ENCODE measurements at regions not wholly inside any gene's neighbourhood (a gene's known extent, or its start where the extent isn't known, plus 50 kb on each side); places are given as distances from the start of the nearest gene placed in this dataset.

GRCh38 chr7:15005672-15006071, 103.1 kb upstream of the DGKB start:
- no peaks in the 10 kb centered on the region for H3K9me3 ChIP-seq
- no peaks in the 10 kb centered on the region for H3K27me3 ChIP-seq
- ATAC-seq (no peak), DNase-seq (no peak)
- no peaks in the 10 kb centered on the region for H3K4me1 ChIP-seq
- intact Hi-C loops (cut with DNase I; ENCODE audit: low total_unique reads) (no loop called here), in situ Hi-C loops (cut with MboI; ENCODE audit: low sequenced_read_pairs in 4 of 4) (no loop called here)
- TF ChIP-seq POLR2A (IDR thresholded peaks at IDR 0.05) (no peak), CTCF (IDR thresholded peaks at IDR 0.05 in 4 of 5, conservative IDR thresholded peaks at IDR 0.05 in 1 of 5) (no peak)
- H3K4me3 ChIP-seq: no peak overlapping the region
- H3K36me3 ChIP-seq: no peaks in the 10 kb centered on the region
- H3K27ac ChIP-seq: no peak overlapping the region

GRCh38 chr7:15000157-15000556, 97.6 kb upstream of the DGKB start:
- no peak for TF ChIP-seq CTCF (IDR thresholded peaks at IDR 0.05 in 4 of 5, conservative IDR thresholded peaks at IDR 0.05 in 1 of 5)
- no peak for TF ChIP-seq POLR2A (IDR thresholded peaks at IDR 0.05)
- Histone ChIP-seq H3K36me3 (no peaks in the 10 kb centered on the region), H3K4me1 (no peaks in the 10 kb centered on the region), H3K9me3 (no peaks in the 10 kb centered on the region), H3K27me3 (no peaks in the 10 kb centered on the region), H3K4me3 (no peak overlapping the region), H3K27ac (no peak overlapping the region)
- DNase-seq (no peak), ATAC-seq (no peak)
- in situ Hi-C loops (cut with MboI; ENCODE audit: low sequenced_read_pairs in 4 of 4): no loop called here
- intact Hi-C loops (cut with DNase I; ENCODE audit: low total_unique reads): no loop called here

- H3K9me3 ChIP-seq: peaks cover 0 to 5% (median 0%) of the 10 kb centered on the region in 3 donors
- intact Hi-C loops (cut with DNase I; ENCODE audit: low total_unique reads) (no loop called here), in situ Hi-C loops (cut with MboI; ENCODE audit: low sequenced_read_pairs in 4 of 4) (no loop called here)
- TF ChIP-seq POLR2A (IDR thresholded peaks at IDR 0.05): no peak
- no peak for TF ChIP-seq CTCF (IDR thresholded peaks at IDR 0.05 in 4 of 5, conservative IDR thresholded peaks at IDR 0.05 in 1 of 5)
- no peaks in the 10 kb centered on the region for H3K4me1 ChIP-seq
- no peak overlapping the region for H3K27ac ChIP-seq
- DNase-seq (no peak), ATAC-seq (no peak)
- no peaks in the 10 kb centered on the region for H3K27me3 ChIP-seq
- H3K36me3 ChIP-seq: no peaks in the 10 kb centered on the region
- H3K4me3 ChIP-seq: no peak overlapping the region
These were observed 96.8 kb upstream of the DGKB start for GRCh38 chr7:14999331-14999730.

GRCh38 chr7:14995774-14996173, 93.2 kb upstream of the DGKB start:
- intact Hi-C loops (cut with DNase I; ENCODE audit: low total_unique reads): no loop called here
- TF ChIP-seq CTCF (IDR thresholded peaks at IDR 0.05 in 4 of 5, conservative IDR thresholded peaks at IDR 0.05 in 1 of 5) (no peak), POLR2A (IDR thresholded peaks at IDR 0.05) (no peak)

GRCh38 chr7:14988941-14989340, 86.4 kb upstream of the DGKB start:
- H3K4me3 ChIP-seq: no peak overlapping the region
- no peak for DNase-seq
- H3K4me1 ChIP-seq: no peaks in the 10 kb centered on the region
- in situ Hi-C loops (cut with MboI; ENCODE audit: low sequenced_read_pairs in 4 of 4) (no loop called here), intact Hi-C loops (cut with DNase I; ENCODE audit: low total_unique reads) (no loop called here)
- H3K9me3 ChIP-seq: no peaks in the 10 kb centered on the region
- no peak for ATAC-seq
- H3K36me3 ChIP-seq: no peaks in the 10 kb centered on the region
- TF ChIP-seq POLR2A (IDR thresholded peaks at IDR 0.05) (no peak), CTCF (IDR thresholded peaks at IDR 0.05 in 4 of 5, conservative IDR thresholded peaks at IDR 0.05 in 1 of 5) (no peak)
- H3K27me3 ChIP-seq: no peaks in the 10 kb centered on the region
- no peak overlapping the region for H3K27ac ChIP-seq

More at GRCh38 chr7:14995774-14996173, 93.2 kb upstream of the DGKB start:
- Histone ChIP-seq H3K27ac (no peak overlapping the region), H3K9me3 (peaks cover 0 to 5% (median 0%) of the 10 kb centered on the region in 3 donors), H3K27me3 (no peaks in the 10 kb centered on the region), H3K4me1 (no peaks in the 10 kb centered on the region), H3K4me3 (no peak overlapping the region), H3K36me3 (no peaks in the 10 kb centered on the region)
- in situ Hi-C loops (cut with MboI; ENCODE audit: low sequenced_read_pairs in 4 of 4): no loop called here
- ATAC-seq (no peak), DNase-seq (no peak)
